NCI-H128 (cell line): ENCODE measurements at regions not wholly inside any gene's neighbourhood (a gene's known extent, or its start where the extent isn't known, plus 50 kb on each side); places are given as distances from the start of the nearest gene placed in this dataset.
"Not testable (repeated sequence)": the region's sequence is repeated elsewhere in the genome, so short reads cannot be mapped to it uniquely, and the experiment has no call there.

Experiments
- DNase-seq: peaks from one replicate; lab custom pipeline; 2025; ENCODE audit not compliant: unreplicated experiment; lab: John Stamatoyannopoulos, UW

GRCh38 chr4:128458816-128459215 lies 171.2 kb upstream of the PGRMC2 start:
- no peak for DNase-seq

- no peak for DNase-seq
These were observed 170.1 kb upstream of the PGRMC2 start for GRCh38 chr4:128457726-128458125.

GRCh38 chr4:128456171-128456570 lies 168.6 kb upstream of the PGRMC2 start:
- no peak for DNase-seq

- DNase-seq, result no peak
These were observed 167.9 kb upstream of the PGRMC2 start for GRCh38 chr4:128455480-128455879.

GRCh38 chr4:128454881-128455280 lies 167.3 kb upstream of the PGRMC2 start:
- no peak for DNase-seq

GRCh38 chr4:128454281-128454871 lies 166.8 kb upstream of the PGRMC2 start:
- peak; percentile 72 for DNase-seq

GRCh38 chr4:128452415-128452814 lies 164.8 kb upstream of the PGRMC2 start:
- DNase-seq, result no peak

GRCh38 chr4:128451270-128451905 lies 163.8 kb upstream of the PGRMC2 start:
- DNase-seq, result no peak

- no peak for DNase-seq
These were observed 162.9 kb upstream of the PGRMC2 start for GRCh38 chr4:128450326-128451120.

GRCh38 chr4:128449251-128449650 lies 161.6 kb upstream of the PGRMC2 start:
- DNase-seq, result no peak

- DNase-seq, result no peak
These were observed 157.1 kb upstream of the PGRMC2 start for GRCh38 chr4:128444544-128445302.

- no peak for DNase-seq
These were observed 153.3 kb upstream of the PGRMC2 start for GRCh38 chr4:128440923-128441322.

- DNase-seq, result not testable (repeated sequence)
These were observed 149.4 kb upstream of the PGRMC2 start for GRCh38 chr4:128437023-128437422.

- not testable (repeated sequence) for DNase-seq
These were observed 141.5 kb upstream of the PGRMC2 start for GRCh38 chr4:128429023-128429613.

- DNase-seq, result no peak
These were observed 140.8 kb upstream of the PGRMC2 start for GRCh38 chr4:128428397-128428796.

GRCh38 chr4:128427832-128428366 lies 140.3 kb upstream of the PGRMC2 start:
- no peak for DNase-seq

- no peak for DNase-seq
These were observed 137.2 kb upstream of the PGRMC2 start for GRCh38 chr4:128424527-128425497.

GRCh38 chr4:128422296-128422695 lies 134.7 kb upstream of the PGRMC2 start:
- DNase-seq, result not testable (repeated sequence)

GRCh38 chr4:128416921-128417320 lies 129.3 kb upstream of the PGRMC2 start:
- DNase-seq, result no peak

- DNase-seq, result no peak
These were observed 122.4 kb upstream of the PGRMC2 start for GRCh38 chr4:128410037-128410436.
